ENCODE measurements at regions not wholly inside any gene's neighbourhood (a gene's known extent, or its start where the extent isn't known, plus 50 kb on each side); places are given as distances from the start of the nearest gene placed in this dataset.
"Not testable (repeated sequence)": the region's sequence is repeated elsewhere in the genome, so short reads cannot be mapped to it uniquely, and the experiment has no call there.

GRCh38 chr6:12484519-12484918 lies 194.4 kb downstream of the EDN1 start:
- 52 to 54% methylated on average over 3 of the region's 3 CpGs for WGBS, 2 donors
- peaks cover 0 to 5% (median 3%) of the 10 kb centered on the region in 3 donors for H3K4me1 ChIP-seq
- FAIRE-seq: no peak
- no peaks in the 10 kb centered on the region for H3K36me3 ChIP-seq
- intact Hi-C loops (cut with DNase I): no loop called here
- no peaks in the 10 kb centered on the region for H3K9me3 ChIP-seq
- no peak overlapping the region for H3K4me3 ChIP-seq
- H3K27ac ChIP-seq: no peak overlapping the region
- no peak for DNase-seq
- no peak for TF ChIP-seq CTCF (IDR thresholded peaks at IDR 0.05)
- ATAC-seq: no peak
- H3K27me3 ChIP-seq: no peaks in the 10 kb centered on the region

GRCh38 chr6:12485226-12485764 lies 195.1 kb downstream of the EDN1 start:
- ATAC-seq: no peak
- no peak for DNase-seq
- Histone ChIP-seq H3K4me1 (peaks cover 0 to 5% (median 3%) of the 10 kb centered on the region in 3 donors), H3K4me3 (no peak overlapping the region), H3K27me3 (no peaks in the 10 kb centered on the region), H3K36me3 (no peaks in the 10 kb centered on the region), H3K9me3 (no peaks in the 10 kb centered on the region), H3K27ac (no peak overlapping the region)
- no peak for FAIRE-seq
- TF ChIP-seq CTCF (IDR thresholded peaks at IDR 0.05): no peak
- intact Hi-C loops (cut with DNase I): no loop called here
- 84% methylated on average over 8 of the region's 8 CpGs for WGBS, 2 donors

GRCh38 chr6:12485837-12486236 lies 195.7 kb downstream of the EDN1 start:
- no peaks in the 10 kb centered on the region for H3K9me3 ChIP-seq
- peaks cover 3 to 5% (median 3%) of the 10 kb centered on the region in 3 donors for H3K4me1 ChIP-seq
- intact Hi-C loops (cut with DNase I): no loop called here
- 73 to 84% methylated on average over 3 of the region's 3 CpGs for WGBS, 2 donors
- H3K4me3 ChIP-seq: no peak overlapping the region
- no peak overlapping the region for H3K27ac ChIP-seq
- no peaks in the 10 kb centered on the region for H3K27me3 ChIP-seq
- ATAC-seq (no peak), DNase-seq (no peak), FAIRE-seq (no peak)
- H3K36me3 ChIP-seq: no peaks in the 10 kb centered on the region
- no peak for TF ChIP-seq CTCF (IDR thresholded peaks at IDR 0.05)

GRCh38 chr6:12490351-12490903 lies 200.3 kb downstream of the EDN1 start:
- H3K27ac ChIP-seq: peak overlapping the region in 2 of 4 donors; percentile 68 to 70
- intact Hi-C loops (cut with DNase I): no loop called here
- no peaks in the 10 kb centered on the region for H3K27me3 ChIP-seq
- no peak overlapping the region for H3K4me3 ChIP-seq
- no peak for TF ChIP-seq CTCF (IDR thresholded peaks at IDR 0.05)
- no peaks in the 10 kb centered on the region for H3K9me3 ChIP-seq
- ATAC-seq (peak in 1 of 4 donors; percentile 20), FAIRE-seq (no peak), DNase-seq (no peak)
- no peaks in the 10 kb centered on the region for H3K36me3 ChIP-seq
- WGBS, 2 donors: 76 to 84% methylated on average over 2 of the region's 2 CpGs
- H3K4me1 ChIP-seq: peaks cover 0 to 13% (median 6%) of the 10 kb centered on the region in 3 donors

GRCh38 chr6:12490904-12491571 lies 200.9 kb downstream of the EDN1 start:
- peak overlapping the region in 2 of 4 donors; percentile 68 to 70 for H3K27ac ChIP-seq
- FAIRE-seq (no peak), DNase-seq (no peak), ATAC-seq (peak in 3 of 4 donors; percentile 9 to 71 (median 69))
- 45 to 46% methylated on average over 2 of the region's 2 CpGs for WGBS, 2 donors
- TF ChIP-seq CTCF (IDR thresholded peaks at IDR 0.05): no peak
- H3K27me3 ChIP-seq: no peaks in the 10 kb centered on the region
- peaks cover 0 to 13% (median 6%) of the 10 kb centered on the region in 3 donors for H3K4me1 ChIP-seq
- H3K9me3 ChIP-seq: no peaks in the 10 kb centered on the region
- no peak overlapping the region for H3K4me3 ChIP-seq
- H3K36me3 ChIP-seq: no peaks in the 10 kb centered on the region
- intact Hi-C loops (cut with DNase I): no loop called here

- FAIRE-seq; H3K4me3 ChIP-seq; H3K36me3 ChIP-seq; ATAC-seq; DNase-seq; H3K9me3 ChIP-seq; intact Hi-C loops (cut with DNase I); H3K27ac ChIP-seq; H3K27me3 ChIP-seq: not testable (repeated sequence)
- H3K4me1 ChIP-seq: peaks cover 0 to 13% (median 6%) of the 10 kb centered on the region in 3 donors
- 85 to 96% methylated on average over 4 of the region's 4 CpGs for WGBS, 2 donors
Measured at GRCh38 chr6:12492929-12493328, 202.8 kb downstream of the EDN1 start.

Data from pancreas (tissue), 10 donors.